Sigmoid colon (tissue), 6 donors: ENCODE measurements at regions not wholly inside any gene's neighbourhood (a gene's known extent, or its start where the extent isn't known, plus 50 kb on each side); places are given as distances from the start of the nearest gene placed in this dataset.

Experiments
- DNase-seq: peaks from one replicate; pipeline ENCODE4 v3.0.0-alpha.2; 2019
- H3K27ac ChIP-seq, 4 donors: fragments of 200-600 bp; sonication (generic); one replicate each; pipeline ENCODE4 v1.5.1; 2016 to 2019; ENCODE audit warnings: mild to moderate bottlenecking in 1 of 4
- H3K27me3 ChIP-seq, 3 donors: fragments of 200-600 bp; sonication (generic); one replicate each; pipeline ENCODE4 v1.5.1; 2019; ENCODE audit warnings: mild to moderate bottlenecking in 1 of 3
- H3K36me3 ChIP-seq, 4 donors: fragments of 200-600 bp; sonication (generic); one replicate each; pipeline ENCODE4 v1.5.1; 2016 to 2019
- H3K4me1 ChIP-seq, 4 donors: fragments of 200-600 bp; sonication (generic); one replicate each; pipeline ENCODE4 v1.5.1; 2017 to 2019
- H3K4me3 ChIP-seq, 4 donors: fragments of 200-600 bp; sonication (generic); one replicate each; pipeline ENCODE4 v1.5.1; 2017 to 2019; ENCODE audit warnings: mild to moderate bottlenecking in 2 of 4, moderate library complexity in 1 of 4
- H3K9me3 ChIP-seq, 4 donors: fragments of 200-600 bp in 3 of 4; sonication (generic) in 3 of 4; one replicate each; pipeline versions ENCODE4 v1.5.1 to v1.6.1; 2013 to 2019
- CTCF ChIP-seq, 4 experiments: fragments of 450-650 bp in 3 of 4; fragments of 200-600 bp in 1 of 4; IDR thresholded peaks; one replicate each; pipeline ENCODE4 v1.5.1; 2016 to 2019; ENCODE audit warnings: antibody characterized with exemption in 4 of 4, mild to moderate bottlenecking in 3 of 4, moderate library complexity in 2 of 4
- EP300 ChIP-seq, 4 donors: sonication (generic); formaldehyde crosslinking; IDR thresholded peaks; one replicate each; pipeline ENCODE4 v1.6.1; 2017; ENCODE audit warnings: antibody characterized with exemption in 4 of 4
- POLR2A ChIP-seq, 2 donors: fragments of 450-650 bp; IDR thresholded peaks; one replicate each; pipeline ENCODE4 v1.6.1; 2016; ENCODE audit warnings: antibody characterized with exemption in 2 of 2, mild to moderate bottlenecking in 2 of 2, moderate library complexity in 2 of 2
- POLR2AphosphoS5 ChIP-seq, 4 donors: sonication (generic); formaldehyde crosslinking; IDR thresholded peaks; one replicate each; pipeline ENCODE4 v1.6.1; 2017; ENCODE audit warnings: antibody characterized with exemption in 4 of 4
- WGBS, 2 donors: extraction: QIAGEN DNeasy Blood & Tissue Kit; methylation state at CpG; one replicate each; pipeline ENCODE4 v1.1.7; 2013; 5-methylcytosine and 5-hydroxymethylcytosine counted together
- intact Hi-C: fragments of 100-400 bp; cut with DNase I; formaldehyde crosslinking; loops from one replicate; pipeline ENCODE4 v1.15.1; 2023
- donor health status: healthy with polysubstance abuse.
- donor health status: healthy.

- DNase-seq: no peak
- H3K4me3 ChIP-seq: no peak overlapping the region
- H3K27me3 ChIP-seq: no peaks in the 10 kb centered on the region
- H3K4me1 ChIP-seq: no peaks in the 10 kb centered on the region
- 95 to 96% methylated on average over 1 of the region's 1 CpG for WGBS, 2 donors
- no peaks in the 10 kb centered on the region for H3K36me3 ChIP-seq
- no peak for TF ChIP-seq CTCF (IDR thresholded peaks at IDR 0.05)
- no peak for TF ChIP-seq EP300 (IDR thresholded peaks at IDR 0.05)
- no peak for TF ChIP-seq POLR2AphosphoS5 (IDR thresholded peaks at IDR 0.05)
- TF ChIP-seq POLR2A (IDR thresholded peaks at IDR 0.05): no peak
- no peak overlapping the region for H3K27ac ChIP-seq
- no peaks in the 10 kb centered on the region for H3K9me3 ChIP-seq
- intact Hi-C loops: no loop called here
Observed at GRCh38 chr13:50758796-50759195, 84.7 kb downstream of the DLEU7 start.

- Histone ChIP-seq H3K27me3 (no peaks in the 10 kb centered on the region), H3K9me3 (no peaks in the 10 kb centered on the region), H3K27ac (no peak overlapping the region), H3K4me1 (no peaks in the 10 kb centered on the region), H3K36me3 (no peaks in the 10 kb centered on the region), H3K4me3 (no peak overlapping the region)
- WGBS, 2 donors: 90 to 92% methylated on average over 1 of the region's 1 CpG
- intact Hi-C loops: no loop called here
- DNase-seq: no peak
- TF ChIP-seq EP300 (IDR thresholded peaks at IDR 0.05) (no peak), CTCF (IDR thresholded peaks at IDR 0.05) (no peak), POLR2AphosphoS5 (IDR thresholded peaks at IDR 0.05) (no peak), POLR2A (IDR thresholded peaks at IDR 0.05) (no peak)
Observed at GRCh38 chr13:50760751-50761150, 82.7 kb downstream of the DLEU7 start.

GRCh38 chr13:50761406-50761805, 82.1 kb downstream of the DLEU7 start:
- Histone ChIP-seq H3K4me3 (no peak overlapping the region), H3K4me1 (no peaks in the 10 kb centered on the region), H3K36me3 (no peaks in the 10 kb centered on the region), H3K9me3 (no peaks in the 10 kb centered on the region), H3K27me3 (no peaks in the 10 kb centered on the region), H3K27ac (no peak overlapping the region)
- WGBS, 2 donors: 93 to 97% methylated on average over 1 of the region's 1 CpG
- TF ChIP-seq CTCF (IDR thresholded peaks at IDR 0.05) (no peak), POLR2A (IDR thresholded peaks at IDR 0.05) (no peak), POLR2AphosphoS5 (IDR thresholded peaks at IDR 0.05) (no peak), EP300 (IDR thresholded peaks at IDR 0.05) (no peak)
- DNase-seq: no peak
- intact Hi-C loops: no loop called here

GRCh38 chr13:50762969-50763567, 80.4 kb downstream of the DLEU7 start:
- WGBS, 2 donors: 81 to 88% methylated on average over 4 of the region's 4 CpGs
- no peaks in the 10 kb centered on the region for H3K4me1 ChIP-seq
- no peaks in the 10 kb centered on the region for H3K27me3 ChIP-seq
- H3K36me3 ChIP-seq: no peaks in the 10 kb centered on the region
- no peak overlapping the region for H3K27ac ChIP-seq
- TF ChIP-seq POLR2A (IDR thresholded peaks at IDR 0.05) (no peak), CTCF (IDR thresholded peaks at IDR 0.05) (no peak), POLR2AphosphoS5 (IDR thresholded peaks at IDR 0.05) (no peak), EP300 (IDR thresholded peaks at IDR 0.05) (no peak)
- intact Hi-C loops: no loop called here
- no peaks in the 10 kb centered on the region for H3K9me3 ChIP-seq
- DNase-seq: no peak
- H3K4me3 ChIP-seq: no peak overlapping the region

GRCh38 chr13:50766013-50766412, 77.5 kb downstream of the DLEU7 start:
- Histone ChIP-seq H3K36me3 (no peaks in the 10 kb centered on the region), H3K27ac (no peak overlapping the region), H3K9me3 (no peaks in the 10 kb centered on the region), H3K4me1 (no peaks in the 10 kb centered on the region), H3K27me3 (no peaks in the 10 kb centered on the region), H3K4me3 (no peak overlapping the region)
- TF ChIP-seq POLR2AphosphoS5 (IDR thresholded peaks at IDR 0.05) (no peak), CTCF (IDR thresholded peaks at IDR 0.05) (no peak), EP300 (IDR thresholded peaks at IDR 0.05) (no peak), POLR2A (IDR thresholded peaks at IDR 0.05) (no peak)
- no peak for DNase-seq
- intact Hi-C loops: no loop called here
- WGBS, 2 donors: 78 to 86% methylated on average over 6 of the region's 6 CpGs
